NCI-H774 (cell line): ENCODE measurements at regions not wholly inside any gene's neighbourhood (a gene's known extent, or its start where the extent isn't known, plus 50 kb on each side); places are given as distances from the start of the nearest gene placed in this dataset.
"Not testable (repeated sequence)": the region's sequence is repeated elsewhere in the genome, so short reads cannot be mapped to it uniquely, and the experiment has no call there.

Experiments
- DNase-seq: peaks from one replicate; lab custom pipeline; 2025; lab: John Stamatoyannopoulos, UW

DNA sequence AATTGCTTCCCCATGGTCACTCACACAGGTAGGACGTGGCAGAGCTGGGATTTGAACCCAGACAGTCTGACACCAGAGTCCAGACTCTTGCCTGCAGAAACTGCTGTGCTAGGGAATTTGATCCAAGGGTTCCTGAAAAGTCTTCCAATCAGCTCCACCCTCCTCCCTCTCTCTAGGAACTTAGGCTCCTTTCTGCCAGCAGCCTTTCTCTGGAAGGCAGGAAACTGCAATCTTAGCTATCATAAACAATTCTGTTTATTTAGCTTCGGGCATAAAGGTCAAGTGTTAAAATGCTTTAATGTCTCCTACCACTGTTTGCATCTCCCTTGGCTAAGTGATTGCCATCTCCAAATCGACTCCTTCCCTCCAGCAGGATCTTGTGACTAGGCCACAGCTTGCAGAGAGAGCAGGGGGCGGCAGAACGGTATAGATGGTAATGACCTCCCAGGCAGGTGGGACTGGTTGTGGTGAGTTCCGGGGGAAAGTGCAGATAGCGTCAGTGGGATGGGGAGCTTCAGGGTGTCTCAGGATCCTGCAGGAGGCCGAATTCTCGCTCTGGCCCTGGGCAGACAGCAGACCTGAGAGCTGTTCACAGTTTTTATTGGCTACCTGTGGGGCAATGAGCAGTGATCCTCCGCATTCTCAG is 882.4 kb upstream of the EEF2KMT start:
- DNase-seq: no peak

DNA sequence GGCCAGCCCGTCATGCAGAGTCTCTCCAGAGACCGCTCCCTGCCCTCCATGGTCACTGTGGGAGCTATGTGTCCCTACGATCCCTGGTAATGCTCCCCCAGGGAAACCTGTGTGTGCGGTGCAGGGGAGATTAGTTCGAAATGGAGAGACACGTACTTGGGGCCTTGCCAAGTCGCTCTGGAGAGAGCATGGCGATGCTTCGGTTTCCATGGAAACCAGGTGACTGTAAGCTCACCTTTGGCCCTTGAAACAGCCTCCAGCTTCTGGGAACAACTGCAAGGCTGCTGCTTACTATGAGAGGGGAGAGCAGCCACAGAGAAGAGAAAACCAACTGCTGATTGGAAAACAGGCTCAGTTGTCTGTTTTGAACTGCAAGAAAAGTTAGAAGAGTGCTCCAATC is 879.7 kb upstream of the EEF2KMT start:
- DNase-seq: no peak

DNA sequence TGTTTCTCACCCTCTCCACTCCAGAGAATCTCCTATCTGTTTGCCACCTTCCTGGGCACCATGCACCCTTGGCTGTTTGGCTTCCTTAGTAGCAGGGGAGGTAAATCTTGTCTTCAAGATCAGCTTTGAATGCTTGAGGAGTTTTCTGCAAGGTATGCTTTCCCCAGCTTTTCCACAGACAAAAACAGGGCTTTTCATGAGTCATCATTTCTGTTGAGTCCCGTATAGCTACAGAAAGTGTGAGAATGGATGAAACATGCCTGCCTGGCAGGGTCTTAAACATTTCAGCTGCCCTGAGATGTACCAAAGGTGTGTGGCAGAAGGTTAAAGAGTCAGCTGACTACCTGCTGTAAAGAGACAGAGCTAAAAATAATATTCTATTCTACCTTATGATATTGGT is 875.2 kb upstream of the EEF2KMT start:
- DNase-seq: no peak

DNA sequence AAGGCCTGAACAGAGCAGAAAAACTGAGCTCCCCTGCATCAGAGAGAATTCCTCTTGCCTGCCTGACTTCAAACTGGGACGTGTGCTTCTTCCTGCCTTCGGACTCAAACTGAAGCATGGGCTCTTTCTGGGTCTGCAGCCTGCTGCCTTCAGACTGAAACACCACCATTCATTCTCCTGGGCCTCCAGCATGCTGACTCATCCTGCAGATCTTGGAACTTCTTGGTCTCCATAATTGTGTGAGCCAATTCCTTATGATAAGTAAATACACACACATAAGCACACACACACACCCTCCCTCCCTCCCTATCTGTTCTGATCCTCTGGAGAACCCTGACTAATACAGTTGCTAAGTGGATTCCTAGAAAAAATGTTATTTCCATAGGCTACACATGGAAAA is 874.3 kb upstream of the EEF2KMT start:
- DNase-seq: no peak

DNA sequence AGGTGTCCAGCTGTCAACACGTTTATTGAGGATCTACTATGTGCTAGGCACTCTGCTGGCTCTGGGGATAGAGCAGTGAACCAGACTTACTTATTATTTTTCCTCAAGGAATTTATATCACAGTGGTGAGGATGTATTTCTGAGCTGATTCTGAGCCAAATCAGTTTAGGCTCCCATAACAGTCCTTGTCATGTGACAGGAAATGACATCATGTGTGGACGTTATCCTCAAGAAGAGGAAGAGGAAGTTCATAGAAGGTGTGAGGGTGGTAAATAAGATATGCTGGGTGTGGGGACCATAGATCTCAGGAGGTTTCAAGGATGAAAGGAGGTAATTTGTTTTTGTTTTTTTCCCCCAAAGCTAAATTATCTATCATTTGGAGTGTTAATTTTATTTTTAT is 873.5 kb upstream of the EEF2KMT start:
- no peak for DNase-seq

DNA sequence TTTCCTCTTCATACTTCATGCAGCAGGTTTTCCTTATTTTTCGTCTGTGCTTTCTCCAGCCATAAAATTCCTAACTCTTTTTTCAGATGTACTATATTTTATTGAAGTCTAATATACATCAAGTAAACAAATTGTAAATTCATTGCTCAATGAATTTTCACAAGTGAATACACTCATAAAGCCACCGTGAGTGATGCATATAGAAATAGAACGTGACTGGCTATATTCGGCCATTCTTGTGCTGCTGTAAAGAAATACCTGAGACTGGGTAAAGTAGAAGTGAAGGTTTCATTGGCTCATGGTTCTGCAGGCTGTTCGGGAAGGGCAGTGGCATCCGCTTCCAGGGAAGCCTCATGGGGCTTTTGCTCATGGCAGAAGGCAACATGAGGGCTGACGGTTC is 868.4 kb upstream of the EEF2KMT start:
- DNase-seq: no peak

DNA sequence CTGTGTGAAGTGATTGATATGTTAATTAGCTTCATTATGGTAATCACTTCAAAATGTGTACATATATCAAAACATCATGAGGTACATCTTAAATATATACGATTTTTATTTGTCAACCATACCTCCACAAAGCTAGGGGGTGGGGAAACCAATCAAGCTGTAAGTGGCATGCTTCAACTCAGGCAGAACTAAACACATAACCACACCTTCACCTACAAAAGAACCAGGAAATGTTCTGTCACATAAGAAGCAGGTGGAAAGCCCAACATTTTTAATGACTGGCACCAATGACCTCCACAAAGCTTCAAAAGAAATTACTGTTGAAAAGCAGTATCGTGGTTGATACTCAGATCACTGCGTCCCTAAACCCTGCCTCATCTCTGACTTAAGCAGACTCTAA is 867.7 kb upstream of the EEF2KMT start:
- DNase-seq: no peak

DNA sequence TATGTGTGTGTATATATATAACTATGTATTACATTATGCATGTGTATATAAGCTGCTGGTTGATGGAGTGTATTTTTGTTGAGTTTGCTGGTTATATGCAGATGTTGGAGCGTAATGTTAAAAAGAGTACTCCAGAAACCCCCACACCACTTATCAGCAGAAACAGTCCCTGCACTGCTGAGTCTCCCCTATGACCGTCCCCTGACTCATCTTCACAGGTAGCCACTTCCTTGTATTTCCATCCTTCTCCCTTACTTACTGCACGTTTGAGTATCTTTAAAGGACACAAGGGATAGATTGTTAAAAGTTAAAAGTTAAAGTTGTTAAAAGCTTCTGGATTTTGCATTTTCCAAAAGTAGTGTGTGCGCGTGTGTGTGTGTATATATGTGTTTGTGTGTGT is 853.9 kb upstream of the EEF2KMT start:
- DNase-seq: no peak

DNA sequence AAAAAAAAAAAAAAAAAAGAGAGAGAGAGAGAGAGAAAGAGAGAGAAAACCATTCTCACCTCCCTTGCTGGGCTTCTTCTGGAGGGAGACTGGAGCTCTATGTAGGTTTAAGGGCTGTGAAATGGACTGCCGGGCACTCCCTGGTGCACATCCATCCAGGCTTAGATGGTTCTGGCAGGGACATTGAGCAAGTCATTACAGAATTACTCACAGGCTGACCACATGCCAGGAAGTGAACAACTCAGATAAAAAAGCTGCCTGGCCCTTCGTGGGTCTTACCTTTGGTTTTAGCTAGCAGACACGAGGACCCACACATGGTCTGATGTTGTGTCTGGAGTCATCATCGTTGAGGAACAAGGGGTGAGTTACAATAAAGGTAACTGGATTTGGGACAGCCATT is 847.4 kb upstream of the EEF2KMT start:
- DNase-seq: no peak

DNA sequence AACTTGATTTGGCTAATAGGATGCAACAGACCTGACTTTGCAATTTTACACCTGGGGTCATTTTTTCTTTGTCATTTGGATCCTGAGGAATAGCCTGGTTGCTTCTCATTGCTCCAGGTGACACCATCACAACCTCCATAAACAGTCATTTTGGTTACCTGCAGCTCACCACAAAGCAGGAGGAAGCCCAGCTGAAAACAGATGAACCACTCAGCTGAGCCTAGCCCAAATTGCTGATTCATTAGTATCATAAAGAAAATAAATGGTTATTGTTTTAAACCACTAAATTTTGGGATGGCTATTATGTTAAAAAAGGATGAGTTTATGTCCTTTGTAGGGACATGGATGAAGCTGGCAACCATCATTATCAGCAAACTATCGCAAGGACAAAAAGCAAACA is 841.0 kb upstream of the EEF2KMT start:
- DNase-seq: no peak

DNA sequence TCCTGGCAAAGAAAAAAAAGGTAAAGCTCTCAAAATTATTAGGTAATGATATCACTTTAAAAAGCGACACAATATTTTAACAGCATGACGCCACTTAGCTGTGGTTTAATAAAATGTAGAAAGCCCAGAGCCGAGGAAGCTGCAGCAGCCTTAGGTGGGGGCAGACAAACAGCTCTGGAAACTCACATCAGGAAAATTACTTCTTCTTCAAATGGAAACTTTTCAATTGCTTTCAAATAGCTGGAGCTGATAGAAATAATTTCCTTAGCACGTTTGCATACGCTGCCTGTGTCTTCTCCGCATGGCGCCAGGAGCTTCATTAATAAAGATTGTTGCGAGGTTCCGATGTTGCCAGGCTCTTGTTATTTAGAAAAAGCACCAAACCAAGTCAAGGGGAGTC is 835.3 kb upstream of the EEF2KMT start:
- no peak for DNase-seq

DNA sequence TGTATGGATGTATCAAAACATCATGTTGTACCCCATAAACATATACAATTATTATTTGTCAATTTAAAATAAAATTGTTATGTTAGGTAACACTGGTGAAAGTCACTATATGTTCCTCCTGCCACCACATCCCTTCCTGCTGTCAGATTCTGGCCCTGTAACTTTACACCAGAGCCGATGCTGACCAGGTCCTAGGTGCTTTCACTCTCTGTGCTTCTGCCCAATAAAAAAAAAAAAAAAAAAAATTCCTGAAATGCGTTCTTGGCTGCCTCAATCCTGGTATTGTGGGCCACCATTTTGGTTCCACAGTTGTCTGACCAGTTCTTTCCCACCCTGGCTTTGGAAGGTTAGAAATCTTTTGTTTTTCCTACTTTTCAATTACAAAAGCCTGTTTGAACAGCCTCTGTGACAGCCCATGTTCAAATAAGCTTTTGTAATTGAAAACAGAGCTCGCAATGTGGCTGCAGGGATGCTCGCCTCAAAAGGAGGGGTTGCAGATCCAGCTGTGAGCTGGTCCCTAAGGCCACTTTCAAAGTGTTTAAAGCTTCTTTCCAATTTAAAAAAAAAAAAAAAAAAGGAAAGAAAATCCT is 831.0 kb upstream of the EEF2KMT start:
- no peak for DNase-seq

DNA sequence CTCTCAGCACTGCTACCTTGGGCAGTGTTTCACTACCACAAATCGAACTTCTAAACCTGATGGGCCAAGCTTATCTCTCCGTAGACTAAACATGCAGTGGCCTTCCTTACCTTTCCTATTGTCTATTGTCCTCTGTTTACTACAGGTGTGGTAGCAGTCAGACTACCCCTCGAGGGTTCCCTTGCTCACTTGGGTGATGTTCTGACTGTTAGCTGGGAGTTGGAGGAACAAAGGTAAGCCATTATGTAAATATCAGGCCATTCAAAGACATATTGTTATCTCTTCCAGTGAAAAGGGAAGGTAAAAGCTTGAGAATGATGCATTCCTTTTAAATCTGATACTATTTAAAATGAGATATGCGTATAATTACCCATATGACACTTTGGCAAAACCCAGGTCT is 828.3 kb upstream of the EEF2KMT start:
- DNase-seq: no peak

DNA sequence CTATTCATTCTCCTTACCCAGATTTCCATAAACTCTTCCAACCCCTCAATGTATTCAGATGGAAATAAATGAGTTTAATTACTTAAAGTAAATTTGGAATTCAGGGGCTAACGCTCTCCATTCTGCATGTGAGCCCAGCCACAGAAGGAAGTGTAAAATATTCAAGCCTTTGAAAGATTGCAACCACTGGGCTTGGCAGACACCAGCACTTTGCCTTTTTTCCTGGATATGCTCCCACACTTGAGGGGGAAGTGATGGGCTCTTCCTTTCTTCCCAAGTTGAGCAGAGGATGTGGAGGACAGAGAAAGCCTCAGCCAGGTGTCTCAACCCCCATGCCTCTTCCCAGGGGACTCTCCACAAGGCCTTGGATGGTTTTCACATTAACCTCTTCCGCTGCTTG is 825.1 kb upstream of the EEF2KMT start:
- DNase-seq: no peak

DNA sequence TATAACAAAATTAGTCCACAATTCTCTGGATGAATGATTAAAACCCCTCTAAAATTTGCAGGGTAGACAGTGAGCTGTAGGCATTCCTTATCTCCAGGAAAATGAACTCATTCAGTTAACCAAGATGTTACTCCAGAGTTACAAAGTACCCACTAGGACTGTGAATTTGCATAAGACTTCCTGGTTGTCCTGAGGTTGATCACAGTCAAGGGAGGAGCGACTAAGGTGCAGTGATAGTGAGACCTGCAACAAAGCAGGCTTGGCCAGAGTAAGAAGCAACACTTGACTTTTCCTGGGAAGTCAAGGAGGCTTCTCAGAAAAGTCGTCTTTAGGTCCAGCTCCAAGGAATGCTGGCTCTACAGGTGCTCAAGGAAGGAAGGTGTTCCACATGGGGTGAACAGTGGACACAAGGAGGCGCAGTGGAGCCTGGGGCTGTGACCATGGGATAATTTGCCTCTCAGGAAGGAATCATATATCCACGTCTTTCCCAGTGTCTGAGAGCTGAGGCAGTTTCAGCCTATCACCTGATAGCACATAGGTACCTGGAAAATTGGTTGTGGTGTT is 821.1 kb upstream of the EEF2KMT start:
- DNase-seq: no peak

DNA sequence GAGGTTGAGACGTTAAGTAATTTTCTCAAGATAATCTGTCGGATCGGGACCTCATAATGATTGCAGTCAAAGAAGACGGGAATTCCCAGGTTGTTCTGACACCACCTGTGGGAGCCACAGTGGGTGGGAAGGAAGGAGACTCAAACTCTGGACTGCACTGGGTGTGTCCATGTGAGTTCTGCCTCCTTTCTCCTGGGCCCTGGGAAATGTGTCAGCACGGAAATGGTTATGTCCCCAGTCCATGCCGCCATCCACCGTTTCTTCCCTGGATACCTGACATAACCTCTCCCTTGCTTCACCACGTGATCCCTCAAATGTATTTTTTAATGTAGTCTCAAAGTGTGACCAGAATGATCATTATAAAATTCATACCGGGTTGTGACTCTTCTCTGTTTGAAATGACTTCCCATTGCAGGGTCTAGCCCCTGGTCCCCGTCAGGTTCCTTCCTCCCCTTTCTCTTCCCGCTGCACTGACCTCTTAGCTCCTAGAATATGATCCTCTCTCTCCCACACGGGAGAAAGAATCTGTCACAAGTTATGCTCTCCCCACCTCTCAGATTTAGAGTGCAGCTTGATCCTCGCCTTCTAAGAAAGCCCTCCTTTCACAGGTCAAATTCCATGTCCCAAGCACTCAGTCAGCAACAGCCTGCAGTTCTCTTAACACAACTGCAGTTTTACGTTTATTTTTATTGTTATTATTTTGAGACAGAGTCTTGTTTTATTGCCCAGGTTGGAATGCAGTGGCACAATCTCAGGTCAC is 820.0 kb upstream of the EEF2KMT start:
- DNase-seq: no peak

DNA sequence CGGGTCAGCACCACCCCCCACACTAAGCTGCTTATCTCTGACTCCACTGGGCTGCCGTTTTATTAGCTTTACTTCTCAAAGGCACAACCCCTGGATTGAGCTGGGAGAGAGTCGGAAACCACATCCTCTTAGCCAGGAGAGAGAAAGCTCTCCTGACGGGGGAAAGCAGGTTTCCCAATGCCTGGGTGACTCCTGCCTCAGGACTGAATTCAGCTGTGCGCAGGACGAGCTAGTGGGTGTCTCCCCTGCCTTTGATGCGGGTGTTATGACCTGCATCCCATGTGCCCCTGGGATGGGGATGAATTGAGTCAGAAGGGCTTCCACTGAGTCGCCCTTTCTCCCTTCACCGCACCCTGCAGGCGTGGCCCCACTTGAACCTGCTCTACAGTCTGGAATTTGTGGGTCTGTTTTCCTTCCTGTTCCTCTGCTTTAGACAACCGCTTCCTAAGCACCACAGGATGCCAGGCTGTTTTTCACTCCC is 819.2 kb upstream of the EEF2KMT start:
- DNase-seq: no peak

DNA sequence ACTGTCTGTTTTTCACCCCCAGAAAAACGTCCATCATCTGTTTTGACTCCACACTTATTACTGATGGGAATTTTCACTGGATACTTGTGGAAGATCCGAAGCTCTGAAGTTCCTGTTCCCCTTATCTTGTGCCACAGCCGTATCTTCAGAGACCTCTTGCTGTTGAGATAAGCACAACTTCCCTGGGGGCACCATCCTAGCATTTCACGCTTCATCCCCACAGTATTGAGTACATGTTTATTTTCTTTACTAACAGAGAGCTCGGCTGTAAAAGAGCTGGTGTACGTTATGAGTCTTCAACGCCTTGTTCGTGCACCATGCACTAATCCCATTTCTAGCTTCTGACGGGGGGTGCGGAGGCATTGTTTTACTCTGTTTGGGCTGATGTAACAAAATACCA is 813.6 kb upstream of the EEF2KMT start:
- no peak for DNase-seq

DNA sequence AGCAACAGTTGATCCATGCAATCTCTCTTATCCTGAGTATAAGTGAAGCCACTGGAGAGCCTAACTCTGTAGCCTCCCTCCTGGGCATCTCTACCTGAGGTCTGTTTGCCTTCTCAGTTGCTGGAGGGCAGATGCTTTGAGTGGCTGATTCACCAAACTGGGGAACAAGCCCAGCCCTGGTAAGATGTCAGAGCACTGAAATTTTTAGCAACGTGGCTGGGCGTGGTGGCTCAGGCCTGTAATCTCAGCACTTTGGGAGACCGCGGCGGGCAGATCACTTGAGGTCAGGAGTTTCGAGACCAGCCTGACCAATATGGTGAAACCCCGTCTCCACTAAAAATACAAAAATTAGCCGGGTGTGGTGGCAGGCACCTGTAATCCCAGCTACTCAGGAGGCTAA is 812.0 kb upstream of the EEF2KMT start:
- not testable (repeated sequence) for DNase-seq

DNA sequence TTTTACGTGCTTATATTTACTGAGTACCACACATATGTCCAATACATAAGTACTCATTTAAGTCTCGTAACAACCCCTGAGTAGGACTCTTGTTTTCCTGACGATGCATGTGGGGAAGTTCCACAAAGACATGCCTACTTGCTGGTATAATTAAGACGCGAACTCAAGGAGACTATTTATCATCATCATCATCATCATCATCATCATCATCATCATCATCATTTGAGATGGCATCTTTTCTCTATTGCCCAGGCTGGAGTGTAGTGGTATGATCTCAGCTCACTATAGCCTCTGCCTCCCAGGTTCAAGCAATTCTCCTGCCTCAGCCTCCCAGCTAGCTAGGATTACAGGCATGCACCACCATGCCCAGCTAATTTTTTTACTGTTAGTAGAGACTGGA is 809.9 kb upstream of the EEF2KMT start:
- no peak for DNase-seq

DNA sequence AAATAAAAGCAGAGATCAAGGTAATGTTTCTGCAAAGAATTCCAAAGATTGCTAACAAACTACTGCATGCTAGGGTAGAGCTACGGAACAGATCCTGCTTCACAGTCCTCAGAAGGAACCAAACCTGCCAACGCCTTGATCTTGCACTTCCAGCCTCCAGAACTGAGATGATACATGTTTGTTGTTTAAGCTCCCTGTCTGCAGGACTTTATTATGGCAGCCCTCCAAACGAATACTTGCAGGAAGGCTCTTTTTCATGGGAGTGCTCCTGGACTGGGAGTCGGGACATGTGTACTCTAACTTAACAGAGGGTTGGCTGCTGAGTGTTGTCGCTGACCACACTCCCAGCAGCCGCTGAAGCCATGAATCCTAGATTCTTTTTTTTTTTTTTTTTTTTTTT is 808.8 kb upstream of the EEF2KMT start:
- DNase-seq: no peak

DNA sequence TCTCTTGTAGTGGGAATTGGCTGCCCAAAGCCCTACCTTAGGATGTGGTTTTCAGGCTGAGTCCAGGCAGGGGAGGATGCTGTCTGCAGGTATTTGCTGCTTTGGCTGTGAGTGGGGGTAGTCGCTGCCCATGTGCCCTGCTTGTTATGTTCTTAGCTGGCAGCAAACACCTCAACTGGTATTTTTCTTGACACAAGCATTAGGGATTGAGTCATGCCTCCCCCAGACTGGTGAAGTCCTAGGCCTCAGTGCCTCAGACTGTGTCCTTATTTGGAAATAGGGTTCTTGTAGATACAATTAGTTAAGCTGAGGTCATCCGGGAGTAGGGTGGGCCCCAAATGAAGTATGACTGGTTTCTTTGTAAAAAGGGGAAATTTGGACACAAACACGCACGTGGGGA is 808.3 kb upstream of the EEF2KMT start:
- no peak for DNase-seq

DNA sequence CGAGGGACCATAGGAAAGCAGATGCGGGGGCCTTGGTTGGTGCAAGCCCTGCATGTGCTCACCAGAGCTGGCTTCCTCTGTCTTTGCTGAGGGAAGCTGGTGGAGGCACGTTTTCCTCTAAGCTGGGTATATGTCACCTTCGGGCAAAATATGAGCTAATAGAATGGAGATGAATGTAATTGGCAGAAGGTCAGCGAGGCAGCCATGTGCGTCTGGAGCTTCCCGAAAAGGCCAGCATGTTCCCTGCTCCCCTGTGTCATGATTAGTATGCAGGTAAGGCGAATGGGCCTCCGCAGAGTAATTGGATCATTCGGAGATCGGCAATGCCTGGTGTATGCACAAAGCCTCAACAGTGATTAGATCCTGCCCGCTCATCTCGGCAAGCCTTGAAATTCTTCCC is 806.2 kb upstream of the EEF2KMT start:
- no peak for DNase-seq
